ENCODE measurements at regions not wholly inside any gene's neighbourhood (a gene's known extent, or its start where the extent isn't known, plus 50 kb on each side); places are given as distances from the start of the nearest gene placed in this dataset.

DNA sequence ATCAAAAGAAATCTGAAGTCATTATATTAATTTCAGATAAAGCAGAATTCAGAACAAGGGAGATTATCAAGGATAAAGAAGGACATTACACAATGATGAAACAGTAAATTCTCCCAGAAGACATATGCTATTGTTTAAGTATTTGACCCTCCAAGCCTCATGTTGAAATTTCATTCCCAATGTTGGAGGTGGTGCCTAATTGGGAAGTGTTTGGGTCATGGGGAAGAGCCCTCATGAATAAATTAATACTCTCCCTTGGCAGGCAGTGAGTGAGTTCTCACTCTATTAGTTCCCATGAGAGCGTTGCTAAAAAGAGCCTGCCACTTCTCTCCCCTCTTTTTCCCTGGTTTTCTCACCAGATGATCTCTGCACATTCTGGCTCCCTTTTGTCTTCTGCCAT is 249.9 kb upstream of the GRIA3 start:
- TF ChIP-seq, protein P1, sequence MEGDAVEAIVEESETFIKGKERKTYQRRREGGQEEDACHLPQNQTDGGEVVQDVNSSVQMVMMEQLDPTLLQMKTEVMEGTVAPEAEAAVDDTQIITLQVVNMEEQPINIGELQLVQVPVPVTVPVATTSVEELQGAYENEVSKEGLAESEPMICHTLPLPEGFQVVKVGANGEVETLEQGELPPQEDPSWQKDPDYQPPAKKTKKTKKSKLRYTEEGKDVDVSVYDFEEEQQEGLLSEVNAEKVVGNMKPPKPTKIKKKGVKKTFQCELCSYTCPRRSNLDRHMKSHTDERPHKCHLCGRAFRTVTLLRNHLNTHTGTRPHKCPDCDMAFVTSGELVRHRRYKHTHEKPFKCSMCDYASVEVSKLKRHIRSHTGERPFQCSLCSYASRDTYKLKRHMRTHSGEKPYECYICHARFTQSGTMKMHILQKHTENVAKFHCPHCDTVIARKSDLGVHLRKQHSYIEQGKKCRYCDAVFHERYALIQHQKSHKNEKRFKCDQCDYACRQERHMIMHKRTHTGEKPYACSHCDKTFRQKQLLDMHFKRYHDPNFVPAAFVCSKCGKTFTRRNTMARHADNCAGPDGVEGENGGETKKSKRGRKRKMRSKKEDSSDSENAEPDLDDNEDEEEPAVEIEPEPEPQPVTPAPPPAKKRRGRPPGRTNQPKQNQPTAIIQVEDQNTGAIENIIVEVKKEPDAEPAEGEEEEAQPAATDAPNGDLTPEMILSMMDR (IDR thresholded peaks at IDR 0.05; ENCODE audit: unreplicated experiment in 3 of 3) = no peak
- no peak overlapping the region for H3K27ac Mint-ChIP-seq
- H3K9me3 Mint-ChIP-seq = peaks cover 11% of the 10 kb centered on the region

DNA sequence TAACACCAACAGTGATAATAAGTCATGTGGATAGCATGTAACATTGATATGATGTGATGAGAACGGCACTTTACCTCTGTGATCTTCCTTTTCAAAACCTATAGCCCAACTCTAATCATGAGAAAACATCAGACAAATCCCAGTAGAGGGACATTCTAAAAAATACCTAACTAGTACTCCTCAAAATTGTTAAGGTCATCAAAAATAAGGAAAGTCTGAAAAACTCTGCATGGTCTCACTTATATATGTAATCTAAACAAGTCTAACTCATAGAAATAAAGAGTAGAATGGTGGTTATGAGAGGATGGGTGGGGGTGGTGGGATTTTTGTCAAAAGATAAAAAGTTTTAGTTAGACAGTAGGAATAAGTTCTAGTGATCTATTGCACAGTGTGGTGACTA is 243.9 kb upstream of the GRIA3 start:
- H3K27ac Mint-ChIP-seq = no peak overlapping the region
- no peak overlapping the region for H3K4me3 Mint-ChIP-seq
- H3K4me1 Mint-ChIP-seq = no peaks in the 10 kb centered on the region
- TF ChIP-seq, protein P1 (IDR thresholded peaks at IDR 0.05; ENCODE audit: unreplicated experiment in 3 of 3) = no peak
- H3K36me3 Mint-ChIP-seq (ENCODE audit: low read depth) = no peaks in the 10 kb centered on the region
- H3K27me3 Mint-ChIP-seq (ENCODE audit: low read depth) = no peaks in the 10 kb centered on the region
- H3K9me3 Mint-ChIP-seq = peaks cover 11% of the 10 kb centered on the region

More for the DNA sequence above, 249.9 kb upstream of the GRIA3 start:
- Mint-ChIP-seq H3K4me1 (no peaks in the 10 kb centered on the region), H3K4me3 (no peak overlapping the region), H3K27me3 (ENCODE audit: low read depth) (no peaks in the 10 kb centered on the region), H3K36me3 (ENCODE audit: low read depth) (no peaks in the 10 kb centered on the region)

DNA sequence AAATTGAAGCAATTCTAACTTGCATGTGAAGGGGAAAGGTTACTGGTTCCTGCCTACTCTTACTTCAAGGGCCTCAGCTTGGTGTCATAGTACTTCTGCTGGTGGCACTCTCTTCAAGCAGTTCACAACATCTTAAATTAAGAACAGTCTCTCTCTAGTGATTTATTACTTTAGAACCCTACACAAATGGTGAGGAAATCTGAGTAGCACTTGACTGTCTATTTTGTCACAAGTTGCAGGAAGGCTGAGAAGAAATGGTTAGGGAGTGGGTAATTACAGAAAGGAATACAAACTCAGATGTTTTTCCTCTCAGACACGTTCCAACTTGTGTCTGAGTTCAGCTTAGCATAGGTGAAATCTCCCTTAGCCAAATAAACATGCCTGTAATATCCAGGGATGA is 242.3 kb upstream of the GRIA3 start:
- TF ChIP-seq, protein P1 (IDR thresholded peaks at IDR 0.05; ENCODE audit: unreplicated experiment in 3 of 3) = no peak
- Mint-ChIP-seq H3K9me3 (peaks cover 11% of the 10 kb centered on the region), H3K27ac (no peak overlapping the region), H3K4me1 (no peaks in the 10 kb centered on the region), H3K27me3 (ENCODE audit: low read depth) (no peaks in the 10 kb centered on the region), H3K4me3 (no peak overlapping the region), H3K36me3 (ENCODE audit: low read depth) (no peaks in the 10 kb centered on the region)

DNA sequence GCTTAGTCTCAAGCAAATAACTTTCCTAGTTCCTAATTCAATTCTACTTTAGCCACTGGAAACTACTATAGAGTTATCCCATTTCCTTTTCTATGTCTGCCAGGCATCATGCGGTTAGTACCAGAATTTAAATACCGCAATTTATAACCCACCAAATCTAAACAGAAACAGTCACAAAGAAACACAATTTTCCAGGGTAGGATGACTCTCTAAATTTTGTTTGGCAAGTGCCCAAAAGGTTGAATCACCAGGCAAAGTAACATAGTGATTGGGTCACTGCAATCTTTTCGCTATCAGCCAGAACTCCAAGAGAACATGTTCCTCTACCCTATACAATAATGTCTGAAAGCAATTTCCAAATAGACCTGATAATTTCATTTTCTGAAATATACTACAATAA is 240.2 kb upstream of the GRIA3 start:
- H3K27me3 Mint-ChIP-seq (ENCODE audit: low read depth) = no peaks in the 10 kb centered on the region
- no peak overlapping the region for H3K4me3 Mint-ChIP-seq
- no peak overlapping the region for H3K27ac Mint-ChIP-seq
- H3K4me1 Mint-ChIP-seq = no peaks in the 10 kb centered on the region
- TF ChIP-seq, protein P1 (IDR thresholded peaks at IDR 0.05; ENCODE audit: unreplicated experiment in 3 of 3) = no peak
- peaks cover 7% of the 10 kb centered on the region for H3K9me3 Mint-ChIP-seq
- no peaks in the 10 kb centered on the region for H3K36me3 Mint-ChIP-seq (ENCODE audit: low read depth)

DNA sequence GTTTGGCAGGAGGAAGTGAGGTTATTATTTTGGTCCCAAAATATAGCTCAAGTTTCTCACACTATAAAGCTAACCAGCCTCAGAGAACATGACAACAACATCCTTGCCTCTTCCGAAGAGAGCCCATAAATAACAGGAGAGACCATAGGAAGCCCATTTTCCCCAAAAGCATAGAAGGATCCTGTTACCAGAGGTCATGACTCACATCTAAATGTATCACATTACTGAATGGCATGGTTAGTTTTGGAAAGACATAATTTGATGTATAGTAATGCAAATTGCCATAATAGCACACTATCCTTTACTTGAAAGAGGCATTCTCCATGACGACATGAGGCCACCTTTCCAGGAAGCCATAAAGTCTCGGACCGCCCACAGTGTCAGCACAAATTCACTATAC is 238.8 kb upstream of the GRIA3 start:
- no peak overlapping the region for H3K27ac Mint-ChIP-seq
- H3K27me3 Mint-ChIP-seq (ENCODE audit: low read depth) = no peaks in the 10 kb centered on the region
- H3K9me3 Mint-ChIP-seq = peaks cover 11% of the 10 kb centered on the region
- no peaks in the 10 kb centered on the region for H3K36me3 Mint-ChIP-seq (ENCODE audit: low read depth)
- no peak overlapping the region for H3K4me3 Mint-ChIP-seq
- H3K4me1 Mint-ChIP-seq = no peaks in the 10 kb centered on the region
- TF ChIP-seq, protein P1 (IDR thresholded peaks at IDR 0.05; ENCODE audit: unreplicated experiment in 3 of 3) = no peak

DNA sequence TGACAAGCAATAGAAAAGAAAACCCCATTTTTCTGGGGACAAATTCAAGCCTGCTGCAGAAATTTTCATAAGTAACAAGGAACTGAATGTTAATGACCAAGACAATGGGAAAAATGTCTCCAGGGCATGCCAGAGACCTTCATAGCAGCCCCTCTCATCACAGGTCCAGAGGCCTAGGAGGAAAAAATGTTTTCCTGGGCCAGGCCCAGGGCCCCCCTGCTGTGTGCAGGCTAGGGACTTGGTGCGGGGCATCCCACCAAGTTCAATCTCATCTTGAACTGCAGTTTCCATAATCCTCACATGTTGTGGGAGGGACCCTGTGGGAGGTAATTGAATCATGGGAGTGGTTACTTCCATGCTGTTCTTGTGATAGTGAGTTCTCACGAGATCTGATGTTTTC is 211.5 kb upstream of the GRIA3 start:
- Mint-ChIP-seq H3K27me3 (ENCODE audit: low read depth) (no peaks in the 10 kb centered on the region), H3K4me3 (no peak overlapping the region), H3K9me3 (peaks cover 37% of the 10 kb centered on the region), H3K4me1 (no peaks in the 10 kb centered on the region), H3K36me3 (ENCODE audit: low read depth) (peaks cover 4% of the 10 kb centered on the region), H3K27ac (no peak overlapping the region)
- TF ChIP-seq, protein P1 (IDR thresholded peaks at IDR 0.05; ENCODE audit: unreplicated experiment in 3 of 3) = no peak

Data from nephron (organoid).